GM19455 (cell line): ENCODE measurements at regions not wholly inside any gene's neighbourhood (a gene's known extent, or its start where the extent isn't known, plus 50 kb on each side); places are given as distances from the start of the nearest gene placed in this dataset.
"Not testable (repeated sequence)": the region's sequence is repeated elsewhere in the genome, so short reads cannot be mapped to it uniquely, and the experiment has no call there.

Experiments
- ATAC-seq: cut with Tn5 transposase; IDR thresholded peaks from one replicate; pipeline ENCODE4 v1.9.1; 2021; ENCODE audit not compliant: unreplicated experiment

- ATAC-seq = no peak
Measured at GRCh38 chr10:8830876-8831275, 776.4 kb downstream of the GATA3 start.

- ATAC-seq = no peak
Measured at GRCh38 chr10:8835453-8836167, 781.1 kb downstream of the GATA3 start.

- no peak for ATAC-seq
Measured at GRCh38 chr10:8840356-8840755, 785.9 kb downstream of the GATA3 start.

GRCh38 chr10:8844141-8844540 is 789.7 kb downstream of the GATA3 start:
- no peak for ATAC-seq

- no peak for ATAC-seq
Measured at GRCh38 chr10:8852546-8852945, 798.1 kb downstream of the GATA3 start.

- no peak for ATAC-seq
Measured at GRCh38 chr10:8853048-8853447, 798.6 kb downstream of the GATA3 start.

GRCh38 chr10:8868924-8869323 is 814.4 kb downstream of the GATA3 start:
- ATAC-seq = not testable (repeated sequence)

- ATAC-seq = no peak
Measured at GRCh38 chr10:8873310-8873709, 818.8 kb downstream of the GATA3 start.

- no peak for ATAC-seq
Measured at GRCh38 chr10:8874268-8874667, 819.8 kb downstream of the GATA3 start.

- no peak for ATAC-seq
Measured at GRCh38 chr10:8874972-8875371, 820.5 kb downstream of the GATA3 start.

GRCh38 chr10:8876171-8876570 is 821.7 kb downstream of the GATA3 start:
- ATAC-seq = no peak

- ATAC-seq = no peak
Measured at GRCh38 chr10:8889538-8889937, 835.0 kb downstream of the GATA3 start.

- no peak for ATAC-seq
Measured at GRCh38 chr10:8893102-8893501, 838.6 kb downstream of the GATA3 start.

GRCh38 chr10:8894148-8894547 is 839.7 kb downstream of the GATA3 start:
- ATAC-seq = no peak

- ATAC-seq = no peak
Measured at GRCh38 chr10:8897769-8898168, 843.3 kb downstream of the GATA3 start.

- ATAC-seq = no peak
Measured at GRCh38 chr10:8898745-8899330, 844.4 kb downstream of the GATA3 start.

- no peak for ATAC-seq
Measured at GRCh38 chr10:8902926-8903325, 848.4 kb downstream of the GATA3 start.

- no peak for ATAC-seq
Measured at GRCh38 chr10:8908013-8908412, 853.5 kb downstream of the GATA3 start.

GRCh38 chr10:8910314-8910713 is 855.8 kb downstream of the GATA3 start:
- ATAC-seq = no peak

GRCh38 chr10:8911032-8911431 is 856.5 kb downstream of the GATA3 start:
- no peak for ATAC-seq

GRCh38 chr10:8912108-8912507 is 857.6 kb downstream of the GATA3 start:
- no peak for ATAC-seq

- no peak for ATAC-seq
Measured at GRCh38 chr10:8913720-8914119, 859.2 kb downstream of the GATA3 start.

- no peak for ATAC-seq
Measured at GRCh38 chr10:8919280-8919679, 864.8 kb downstream of the GATA3 start.
